ENCODE measurements at regions not wholly inside any gene's neighbourhood (a gene's known extent, or its start where the extent isn't known, plus 50 kb on each side); places are given as distances from the start of the nearest gene placed in this dataset.
A peak's percentile ranks its signal among the peaks of the same experiment; 100 is the strongest.
"Not testable (repeated sequence)": the region's sequence is repeated elsewhere in the genome, so short reads cannot be mapped to it uniquely, and the experiment has no call there.

GRCh38 chr21:9786092-9786491 lies 735.3 kb upstream of the TPTE start:
- H3K36me3 Mint-ChIP-seq (ENCODE audit: low read depth), result not testable (repeated sequence)
- 61 to 63% methylated on average over 6 to 7 of the region's 7 CpGs for WGBS, 2 experiments (ENCODE audit: insufficient coverage in 1 of 2, insufficient read length in 1 of 2)

GRCh38 chr21:9788281-9788680 lies 733.1 kb upstream of the TPTE start:
- not testable (repeated sequence) for H3K4me1 Mint-ChIP-seq; DNase-seq; H3K27me3 ChIP-seq (ENCODE audit: control insufficient read depth, insufficient read depth, low read length, poor library complexity, severe bottlenecking); H3K4me3 ChIP-seq (ENCODE audit: low read length); H3K27ac ChIP-seq (ENCODE audit: low read depth, low read length); H3K27ac Mint-ChIP-seq; H3K27me3 Mint-ChIP-seq (ENCODE audit: insufficient read depth); H3K4me1 ChIP-seq (ENCODE audit: control insufficient read depth, insufficient read depth, low read length); H3K36me3 ChIP-seq (ENCODE audit: control insufficient read depth, insufficient read depth, low read length); H3K9ac ChIP-seq (ENCODE audit: extremely low read depth, low read length, poor library complexity, severe bottlenecking); H3K4me3 Mint-ChIP-seq; H3K36me3 Mint-ChIP-seq (ENCODE audit: low read depth)
- 69 to 75% methylated on average over 4 of the region's 5 CpGs for WGBS, 2 experiments (ENCODE audit: insufficient coverage in 1 of 2, insufficient read length in 1 of 2)
- peaks cover 93% of the 10 kb centered on the region for H3K9me3 ChIP-seq (ENCODE audit: control insufficient read depth, low read length)
- peaks cover 94% of the 10 kb centered on the region for H3K9me3 Mint-ChIP-seq

More at GRCh38 chr21:9786092-9786491, 735.3 kb upstream of the TPTE start:
- not testable (repeated sequence) for H3K4me3 ChIP-seq (ENCODE audit: low read length); H3K36me3 ChIP-seq (ENCODE audit: control insufficient read depth, insufficient read depth, low read length); DNase-seq; H3K9ac ChIP-seq (ENCODE audit: extremely low read depth, low read length, poor library complexity, severe bottlenecking); H3K4me1 Mint-ChIP-seq; H3K4me3 Mint-ChIP-seq; H3K27ac Mint-ChIP-seq; H3K27me3 ChIP-seq (ENCODE audit: control insufficient read depth, insufficient read depth, low read length, poor library complexity, severe bottlenecking); H3K27me3 Mint-ChIP-seq (ENCODE audit: insufficient read depth); H3K4me1 ChIP-seq (ENCODE audit: control insufficient read depth, insufficient read depth, low read length); H3K27ac ChIP-seq (ENCODE audit: low read depth, low read length)
- peaks cover 93% of the 10 kb centered on the region for H3K9me3 ChIP-seq (ENCODE audit: control insufficient read depth, low read length)
- peaks cover 94% of the 10 kb centered on the region for H3K9me3 Mint-ChIP-seq

- not testable (repeated sequence) for H3K27me3 ChIP-seq (ENCODE audit: control insufficient read depth, insufficient read depth, low read length, poor library complexity, severe bottlenecking); H3K27ac ChIP-seq (ENCODE audit: low read depth, low read length); H3K9ac ChIP-seq (ENCODE audit: extremely low read depth, low read length, poor library complexity, severe bottlenecking); DNase-seq; H3K27me3 Mint-ChIP-seq (ENCODE audit: insufficient read depth); H3K4me3 Mint-ChIP-seq; H3K36me3 ChIP-seq (ENCODE audit: control insufficient read depth, insufficient read depth, low read length); H3K27ac Mint-ChIP-seq; H3K4me3 ChIP-seq (ENCODE audit: low read length); H3K4me1 Mint-ChIP-seq; H3K4me1 ChIP-seq (ENCODE audit: control insufficient read depth, insufficient read depth, low read length); H3K36me3 Mint-ChIP-seq (ENCODE audit: low read depth)
- 70 to 78% methylated on average over 4 to 6 of the region's 6 CpGs for WGBS, 2 experiments (ENCODE audit: insufficient coverage in 1 of 2, insufficient read length in 1 of 2)
- peaks cover 90% of the 10 kb centered on the region for H3K9me3 ChIP-seq (ENCODE audit: control insufficient read depth, low read length)
- H3K9me3 Mint-ChIP-seq, result peaks cover 95% of the 10 kb centered on the region
Measured at GRCh38 chr21:9790354-9790753, 731.0 kb upstream of the TPTE start.

- H3K36me3 Mint-ChIP-seq (ENCODE audit: low read depth); H3K27me3 Mint-ChIP-seq (ENCODE audit: insufficient read depth); H3K36me3 ChIP-seq (ENCODE audit: control insufficient read depth, insufficient read depth, low read length); H3K9ac ChIP-seq (ENCODE audit: extremely low read depth, low read length, poor library complexity, severe bottlenecking); DNase-seq; H3K4me1 Mint-ChIP-seq; H3K27me3 ChIP-seq (ENCODE audit: control insufficient read depth, insufficient read depth, low read length, poor library complexity, severe bottlenecking); H3K4me3 Mint-ChIP-seq; H3K27ac Mint-ChIP-seq; H3K4me1 ChIP-seq (ENCODE audit: control insufficient read depth, insufficient read depth, low read length); H3K27ac ChIP-seq (ENCODE audit: low read depth, low read length); H3K4me3 ChIP-seq (ENCODE audit: low read length): not testable (repeated sequence)
- H3K9me3 ChIP-seq (ENCODE audit: control insufficient read depth, low read length), result peaks cover 93% of the 10 kb centered on the region
- WGBS, 2 experiments (ENCODE audit: insufficient coverage in 1 of 2, insufficient read length in 1 of 2), result no CpG with 5 or more reads among the region's 2 CpGs
- H3K9me3 Mint-ChIP-seq, result peaks cover 96% of the 10 kb centered on the region
Measured at GRCh38 chr21:9791453-9791852, 729.9 kb upstream of the TPTE start.

DNA sequence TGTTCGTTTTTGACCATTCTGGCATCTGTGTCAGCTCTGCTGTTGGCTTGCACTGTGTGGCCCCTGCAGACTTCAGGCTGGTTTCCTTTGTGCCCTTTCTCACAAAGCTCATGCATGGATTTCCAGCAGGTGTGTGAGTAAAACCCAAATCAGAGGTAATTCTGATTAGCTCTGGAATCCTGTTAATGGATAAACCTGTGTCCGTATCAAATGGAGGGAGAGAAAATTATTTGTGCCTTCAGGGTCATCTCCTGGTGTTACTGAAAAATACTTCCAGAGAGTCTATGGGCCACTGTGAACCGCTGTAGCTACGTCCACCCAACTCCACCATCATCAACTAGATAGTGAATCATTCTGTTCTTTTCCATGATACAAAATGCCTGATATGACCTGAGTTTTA lies 726.1 kb upstream of the TPTE start:
- not testable (repeated sequence) for H3K27ac ChIP-seq (ENCODE audit: low read depth, low read length); H3K27ac Mint-ChIP-seq; H3K27me3 Mint-ChIP-seq (ENCODE audit: insufficient read depth); H3K27me3 ChIP-seq (ENCODE audit: control insufficient read depth, insufficient read depth, low read length, poor library complexity, severe bottlenecking); H3K4me1 Mint-ChIP-seq; H3K9ac ChIP-seq (ENCODE audit: extremely low read depth, low read length, poor library complexity, severe bottlenecking); H3K4me3 Mint-ChIP-seq; H3K4me1 ChIP-seq (ENCODE audit: control insufficient read depth, insufficient read depth, low read length); H3K36me3 Mint-ChIP-seq (ENCODE audit: low read depth); DNase-seq; H3K36me3 ChIP-seq (ENCODE audit: control insufficient read depth, insufficient read depth, low read length)
- peaks cover 69% of the 10 kb centered on the region for H3K9me3 Mint-ChIP-seq
- Histone ChIP-seq H3K9me3 (ENCODE audit: control insufficient read depth, low read length) (peaks cover 65% of the 10 kb centered on the region), H3K4me3 (ENCODE audit: low read length) (peak overlapping the region; percentile 26)
- 56 to 72% methylated on average over 4 of the region's 4 CpGs for WGBS, 2 experiments (ENCODE audit: insufficient coverage in 1 of 2, insufficient read length in 1 of 2)

DNA sequence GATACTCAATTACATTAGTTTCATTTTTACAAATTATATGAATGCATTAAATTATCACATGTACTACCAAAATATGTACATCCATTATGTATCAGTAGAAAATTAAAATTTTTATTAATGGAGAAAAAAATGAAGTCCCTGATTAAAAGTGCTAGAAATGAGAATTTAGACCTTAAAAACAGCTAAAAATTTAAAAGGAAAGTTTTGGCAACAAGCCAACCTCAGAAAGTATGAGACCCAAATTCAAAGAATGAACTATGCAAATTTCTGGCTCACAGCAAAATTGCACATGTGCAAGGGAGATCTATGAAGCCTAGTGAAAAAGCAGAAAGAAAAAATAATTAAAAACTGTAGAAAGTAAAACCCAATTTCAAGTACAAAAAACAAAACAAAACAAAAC lies 725.1 kb upstream of the TPTE start:
- peaks cover 59% of the 10 kb centered on the region for H3K9me3 Mint-ChIP-seq
- not testable (repeated sequence) for H3K27ac ChIP-seq (ENCODE audit: low read depth, low read length); H3K27me3 ChIP-seq (ENCODE audit: control insufficient read depth, insufficient read depth, low read length, poor library complexity, severe bottlenecking); H3K9ac ChIP-seq (ENCODE audit: extremely low read depth, low read length, poor library complexity, severe bottlenecking); H3K4me3 Mint-ChIP-seq; H3K4me3 ChIP-seq (ENCODE audit: low read length); H3K27me3 Mint-ChIP-seq (ENCODE audit: insufficient read depth); H3K4me1 Mint-ChIP-seq; H3K36me3 ChIP-seq (ENCODE audit: control insufficient read depth, insufficient read depth, low read length); H3K27ac Mint-ChIP-seq; DNase-seq; H3K36me3 Mint-ChIP-seq (ENCODE audit: low read depth); H3K4me1 ChIP-seq (ENCODE audit: control insufficient read depth, insufficient read depth, low read length)
- peaks cover 55% of the 10 kb centered on the region for H3K9me3 ChIP-seq (ENCODE audit: control insufficient read depth, low read length)

GRCh38 chr21:9807675-9808074 lies 713.7 kb upstream of the TPTE start:
- not testable (repeated sequence) for DNase-seq; H3K9ac ChIP-seq (ENCODE audit: extremely low read depth, low read length, poor library complexity, severe bottlenecking); H3K27me3 Mint-ChIP-seq (ENCODE audit: insufficient read depth); H3K4me3 ChIP-seq (ENCODE audit: low read length); H3K36me3 ChIP-seq (ENCODE audit: control insufficient read depth, insufficient read depth, low read length); H3K27me3 ChIP-seq (ENCODE audit: control insufficient read depth, insufficient read depth, low read length, poor library complexity, severe bottlenecking); H3K9me3 ChIP-seq (ENCODE audit: control insufficient read depth, low read length); H3K27ac Mint-ChIP-seq; H3K9me3 Mint-ChIP-seq; H3K4me1 Mint-ChIP-seq; H3K27ac ChIP-seq (ENCODE audit: low read depth, low read length); H3K4me3 Mint-ChIP-seq; H3K36me3 Mint-ChIP-seq (ENCODE audit: low read depth); H3K4me1 ChIP-seq (ENCODE audit: control insufficient read depth, insufficient read depth, low read length)
- WGBS, 2 experiments (ENCODE audit: insufficient coverage in 1 of 2, insufficient read length in 1 of 2), result no CpG with 5 or more reads among the region's 5 CpGs
